ENCODE measurements at regions not wholly inside any gene's neighbourhood (a gene's known extent, or its start where the extent isn't known, plus 50 kb on each side); places are given as distances from the start of the nearest gene placed in this dataset.

GRCh38 chr16:17529982-17530760 is 59.4 kb upstream of the XYLT1 start:
- DNase-seq, result no peak

- DNase-seq, result no peak
Observed at GRCh38 chr16:17526956-17527937, 56.5 kb upstream of the XYLT1 start.

GRCh38 chr16:17524656-17525055 is 53.9 kb upstream of the XYLT1 start:
- no peak for DNase-seq

- no peak for DNase-seq
Observed at GRCh38 chr16:17520561-17520960, 49.8 kb upstream of the XYLT1 start.
